ENCODE measurements at regions not wholly inside any gene's neighbourhood (a gene's known extent, or its start where the extent isn't known, plus 50 kb on each side); places are given as distances from the start of the nearest gene placed in this dataset.

DNA sequence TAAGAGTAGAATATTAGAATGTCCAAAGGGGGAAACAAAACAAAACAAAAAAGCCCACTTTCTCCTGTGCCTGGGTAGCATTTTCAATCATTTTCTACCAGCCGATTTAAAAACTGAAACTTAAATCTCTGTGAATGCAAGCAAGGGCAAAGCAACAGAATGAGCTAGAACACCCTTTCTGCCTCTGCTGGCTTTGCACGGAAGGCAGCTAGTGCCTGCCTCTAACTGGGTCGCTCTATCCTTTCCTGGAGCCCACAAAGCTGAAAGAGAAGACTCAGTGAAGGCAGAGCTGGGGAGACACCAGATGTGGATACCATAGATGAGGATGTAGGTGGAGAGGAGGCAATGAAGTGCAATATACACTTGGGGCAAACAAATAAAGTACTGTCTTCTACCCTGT is 248.9 kb upstream of the TTC29 start:
- no peaks in the 10 kb centered on the region for H3K9me3 ChIP-seq (ENCODE audit: insufficient read depth, low read depth, low read length)
- no peak overlapping the region for H3K4me3 ChIP-seq (ENCODE audit: low read length, poor library complexity, severe bottlenecking)
- TF ChIP-seq EZH2phosphoT487 (IDR thresholded peaks at IDR 0.05; ENCODE audit: borderline replicate concordance), result no peak
- H3F3A ChIP-seq (ENCODE audit: low read depth), result no peaks in the 10 kb centered on the region
- H3K79me2 ChIP-seq (ENCODE audit: insufficient read depth, low read length), result no peaks in the 10 kb centered on the region
- H4K20me1 ChIP-seq (ENCODE audit: insufficient read depth, low read length, poor library complexity, severe bottlenecking), result no peaks in the 10 kb centered on the region
- H2AFZ ChIP-seq (ENCODE audit: low read length), result no peak overlapping the region
- H3K4me1 ChIP-seq (ENCODE audit: insufficient read depth, low read length, poor library complexity, severe bottlenecking), result no peaks in the 10 kb centered on the region
- H3K27me3 ChIP-seq (ENCODE audit: insufficient read depth, low read length, poor library complexity, severe bottlenecking), result no peaks in the 10 kb centered on the region
- no peaks in the 10 kb centered on the region for H3K9me2 ChIP-seq (replicated peaks; ENCODE audit: low read depth, low read length)
- H3K4me2 ChIP-seq (ENCODE audit: low read depth, low read length, poor library complexity, severe bottlenecking), result no peak overlapping the region
- H3K9ac ChIP-seq (ENCODE audit: low read depth, low read length, poor library complexity, severe bottlenecking), result no peak overlapping the region
- H3K36me3 ChIP-seq (ENCODE audit: insufficient read depth, low read length), result no peaks in the 10 kb centered on the region

DNA sequence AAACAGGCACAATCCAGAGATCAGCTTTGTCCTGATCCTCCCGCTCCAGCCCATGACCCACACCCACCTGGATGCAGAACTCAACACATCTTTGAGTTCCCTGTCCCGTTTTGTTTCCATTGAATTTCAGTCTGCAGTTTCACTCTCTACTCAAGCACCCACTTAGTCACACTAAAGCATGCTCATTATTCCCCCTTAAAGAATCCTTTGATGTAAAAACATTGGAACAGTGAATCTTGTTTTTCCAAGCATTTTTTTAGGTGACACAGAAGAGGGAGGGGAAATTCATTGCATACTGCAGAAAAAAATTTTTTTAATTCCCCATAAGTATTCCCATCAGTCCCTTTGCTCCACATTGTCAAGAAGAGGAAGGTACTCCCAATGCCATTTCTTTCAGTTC is 249.7 kb upstream of the TTC29 start:
- H3K79me2 ChIP-seq (ENCODE audit: insufficient read depth, low read length), result no peaks in the 10 kb centered on the region
- no peak overlapping the region for H3K4me2 ChIP-seq (ENCODE audit: low read depth, low read length, poor library complexity, severe bottlenecking)
- H3K9ac ChIP-seq (ENCODE audit: low read depth, low read length, poor library complexity, severe bottlenecking), result no peak overlapping the region
- no peak overlapping the region for H3K4me3 ChIP-seq (ENCODE audit: low read length, poor library complexity, severe bottlenecking)
- H3K9me3 ChIP-seq (ENCODE audit: insufficient read depth, low read depth, low read length), result no peaks in the 10 kb centered on the region
- no peaks in the 10 kb centered on the region for H3K4me1 ChIP-seq (ENCODE audit: insufficient read depth, low read length, poor library complexity, severe bottlenecking)
- TF ChIP-seq EZH2phosphoT487 (IDR thresholded peaks at IDR 0.05; ENCODE audit: borderline replicate concordance), result no peak
- TF ChIP-seq, protein P1, sequence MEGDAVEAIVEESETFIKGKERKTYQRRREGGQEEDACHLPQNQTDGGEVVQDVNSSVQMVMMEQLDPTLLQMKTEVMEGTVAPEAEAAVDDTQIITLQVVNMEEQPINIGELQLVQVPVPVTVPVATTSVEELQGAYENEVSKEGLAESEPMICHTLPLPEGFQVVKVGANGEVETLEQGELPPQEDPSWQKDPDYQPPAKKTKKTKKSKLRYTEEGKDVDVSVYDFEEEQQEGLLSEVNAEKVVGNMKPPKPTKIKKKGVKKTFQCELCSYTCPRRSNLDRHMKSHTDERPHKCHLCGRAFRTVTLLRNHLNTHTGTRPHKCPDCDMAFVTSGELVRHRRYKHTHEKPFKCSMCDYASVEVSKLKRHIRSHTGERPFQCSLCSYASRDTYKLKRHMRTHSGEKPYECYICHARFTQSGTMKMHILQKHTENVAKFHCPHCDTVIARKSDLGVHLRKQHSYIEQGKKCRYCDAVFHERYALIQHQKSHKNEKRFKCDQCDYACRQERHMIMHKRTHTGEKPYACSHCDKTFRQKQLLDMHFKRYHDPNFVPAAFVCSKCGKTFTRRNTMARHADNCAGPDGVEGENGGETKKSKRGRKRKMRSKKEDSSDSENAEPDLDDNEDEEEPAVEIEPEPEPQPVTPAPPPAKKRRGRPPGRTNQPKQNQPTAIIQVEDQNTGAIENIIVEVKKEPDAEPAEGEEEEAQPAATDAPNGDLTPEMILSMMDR (conservative IDR thresholded peaks at IDR 0.05; ENCODE audit: low read length), result no peak
- no peak overlapping the region for H2AFZ ChIP-seq (ENCODE audit: low read length)
- no peaks in the 10 kb centered on the region for H3K27me3 ChIP-seq (ENCODE audit: insufficient read depth, low read length, poor library complexity, severe bottlenecking)
- H4K20me1 ChIP-seq (ENCODE audit: insufficient read depth, low read length, poor library complexity, severe bottlenecking), result no peaks in the 10 kb centered on the region
- H3K9me2 ChIP-seq (replicated peaks; ENCODE audit: low read depth, low read length), result no peaks in the 10 kb centered on the region
- no peaks in the 10 kb centered on the region for H3K36me3 ChIP-seq (ENCODE audit: insufficient read depth, low read length)
- no peaks in the 10 kb centered on the region for H3F3A ChIP-seq (ENCODE audit: low read depth)

DNA sequence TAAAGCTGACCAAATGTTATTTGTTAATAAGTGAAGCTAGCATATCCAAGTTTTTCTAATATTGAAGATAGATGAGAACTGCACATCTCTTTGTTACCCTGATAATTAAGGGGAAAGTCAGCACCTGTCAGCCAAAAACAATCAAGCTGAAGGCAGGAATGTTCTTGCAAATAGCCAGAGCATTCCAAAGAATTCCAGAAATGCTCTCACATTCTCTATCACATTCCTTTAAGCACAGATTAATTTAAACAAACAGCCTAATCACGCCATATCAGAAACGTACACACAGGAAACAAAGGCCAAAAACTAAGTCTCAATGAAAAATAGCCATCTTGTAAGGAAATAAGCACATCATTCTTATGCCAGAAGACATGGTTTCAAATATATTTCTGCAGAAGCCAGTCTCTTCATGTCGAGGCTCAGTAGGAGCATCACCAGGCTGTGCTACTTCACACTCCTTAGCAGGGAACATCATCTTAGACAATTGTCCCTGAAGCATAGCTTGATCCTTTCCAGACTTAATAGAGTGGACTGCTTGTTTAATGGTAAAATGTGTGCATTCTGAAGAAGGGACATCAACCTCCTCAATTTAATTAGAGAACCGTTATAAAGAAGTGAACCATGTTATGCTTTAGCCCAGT is 252.9 kb upstream of the TTC29 start:
- Histone ChIP-seq H3F3A (ENCODE audit: low read depth) (no peaks in the 10 kb centered on the region), H3K27me3 (ENCODE audit: insufficient read depth, low read length, poor library complexity, severe bottlenecking) (no peaks in the 10 kb centered on the region), H3K9me3 (ENCODE audit: insufficient read depth, low read depth, low read length) (no peaks in the 10 kb centered on the region), H3K4me2 (ENCODE audit: low read depth, low read length, poor library complexity, severe bottlenecking) (no peak overlapping the region), H2AFZ (ENCODE audit: low read length) (no peak overlapping the region), H3K79me2 (ENCODE audit: insufficient read depth, low read length) (no peaks in the 10 kb centered on the region), H3K36me3 (ENCODE audit: insufficient read depth, low read length) (no peaks in the 10 kb centered on the region), H3K4me1 (ENCODE audit: insufficient read depth, low read length, poor library complexity, severe bottlenecking) (no peaks in the 10 kb centered on the region), H3K9ac (ENCODE audit: low read depth, low read length, poor library complexity, severe bottlenecking) (no peak overlapping the region), H3K9me2 (replicated peaks; ENCODE audit: low read depth, low read length) (no peaks in the 10 kb centered on the region), H4K20me1 (ENCODE audit: insufficient read depth, low read length, poor library complexity, severe bottlenecking) (no peaks in the 10 kb centered on the region), H3K4me3 (ENCODE audit: low read length, poor library complexity, severe bottlenecking) (no peak overlapping the region)
- TF ChIP-seq EZH2phosphoT487 (IDR thresholded peaks at IDR 0.05; ENCODE audit: borderline replicate concordance), result no peak
- TF ChIP-seq, protein P1 (conservative IDR thresholded peaks at IDR 0.05; ENCODE audit: low read length), result no peak

DNA sequence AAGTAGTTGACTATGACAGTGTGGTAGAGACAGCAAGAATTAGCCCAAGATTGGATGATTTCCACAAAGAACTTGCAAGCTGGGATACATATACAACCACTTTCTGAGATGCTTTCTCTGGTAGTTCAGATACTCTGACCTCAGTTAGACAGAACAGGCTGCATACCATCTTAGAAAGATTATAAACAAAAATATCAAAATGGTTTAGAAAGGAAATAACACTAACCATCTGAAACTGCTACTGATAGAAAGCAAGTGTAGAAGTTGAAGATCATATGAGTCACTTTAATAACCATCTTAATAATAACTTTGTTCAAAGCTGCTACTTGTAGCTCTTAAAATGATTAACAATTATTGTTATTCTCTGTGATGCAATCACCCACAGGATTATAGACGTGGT is 255.4 kb upstream of the TTC29 start:
- H3K79me2 ChIP-seq (ENCODE audit: insufficient read depth, low read length), result no peaks in the 10 kb centered on the region
- no peaks in the 10 kb centered on the region for H3K4me1 ChIP-seq (ENCODE audit: insufficient read depth, low read length, poor library complexity, severe bottlenecking)
- no peaks in the 10 kb centered on the region for H3K9me2 ChIP-seq (replicated peaks; ENCODE audit: low read depth, low read length)
- no peaks in the 10 kb centered on the region for H3K27me3 ChIP-seq (ENCODE audit: insufficient read depth, low read length, poor library complexity, severe bottlenecking)
- H3F3A ChIP-seq (ENCODE audit: low read depth), result no peaks in the 10 kb centered on the region
- no peaks in the 10 kb centered on the region for H3K36me3 ChIP-seq (ENCODE audit: insufficient read depth, low read length)
- H2AFZ ChIP-seq (ENCODE audit: low read length), result no peak overlapping the region
- H3K9me3 ChIP-seq (ENCODE audit: insufficient read depth, low read depth, low read length), result no peaks in the 10 kb centered on the region
- TF ChIP-seq EZH2phosphoT487 (IDR thresholded peaks at IDR 0.05; ENCODE audit: borderline replicate concordance), result no peak
- TF ChIP-seq, protein P1 (conservative IDR thresholded peaks at IDR 0.05; ENCODE audit: low read length), result no peak
- no peak overlapping the region for H3K4me2 ChIP-seq (ENCODE audit: low read depth, low read length, poor library complexity, severe bottlenecking)
- no peak overlapping the region for H3K9ac ChIP-seq (ENCODE audit: low read depth, low read length, poor library complexity, severe bottlenecking)
- no peaks in the 10 kb centered on the region for H4K20me1 ChIP-seq (ENCODE audit: insufficient read depth, low read length, poor library complexity, severe bottlenecking)
- no peak overlapping the region for H3K4me3 ChIP-seq (ENCODE audit: low read length, poor library complexity, severe bottlenecking)

Data from Loucy (cell line).